HEK293T (cell line): ENCODE measurements at regions not wholly inside any gene's neighbourhood (a gene's known extent, or its start where the extent isn't known, plus 50 kb on each side); places are given as distances from the start of the nearest gene placed in this dataset.

ENCODE experiments used
- CTCF ChIA-PET: fragments of 350-600 bp; formaldehyde crosslinking; extraction: SDS; loops from one replicate; lab custom pipeline; 2021; ENCODE audit warnings: antibody characterized with exemption, inconsistent platforms; lab: Yijun Ruan, JAX
- POLR2A ChIA-PET: fragments of 350-600 bp; formaldehyde crosslinking; extraction: SDS; loops from one replicate; lab custom pipeline; 2020; ENCODE audit warnings: antibody characterized with exemption, inconsistent platforms; lab: Yijun Ruan, JAX
- DNase-seq: peaks from one replicate; pipeline ENCODE4 v3.0.0; 2012; ENCODE audit warnings: mixed read lengths; ENCODE audit errors: extremely low spot score
- ARNT ChIP-seq: fragments of 450-650 bp; IDR thresholded peaks from 2 replicates; pipeline ENCODE4 v1.6.1; 2017; ENCODE audit warnings: mild to moderate bottlenecking
- BHLHE40 ChIP-seq: fragments of 450-650 bp; IDR thresholded peaks from 2 replicates; pipeline ENCODE4 v1.6.1; 2016; ENCODE audit warnings: mild to moderate bottlenecking, moderate library complexity, borderline replicate concordance
- CTBP1 ChIP-seq: fragments of 450-650 bp; IDR thresholded peaks from 2 replicates; pipeline ENCODE4 v1.6.1; 2016; ENCODE audit warnings: borderline replicate concordance
- ELF4 ChIP-seq: fragments of 450-650 bp; IDR thresholded peaks from 2 replicates; pipeline ENCODE4 v1.6.1; 2017; ENCODE audit warnings: antibody characterized with exemption
- FOXA1 ChIP-seq: fragments of 450-650 bp; IDR thresholded peaks from 2 replicates; pipeline ENCODE4 v1.6.1; 2016; ENCODE audit warnings: mild to moderate bottlenecking
- FOXK2 ChIP-seq: fragments of 450-650 bp; IDR thresholded peaks from 2 replicates; pipeline ENCODE4 v1.6.1; 2016; ENCODE audit warnings: mild to moderate bottlenecking
- FOXM1 ChIP-seq: fragments of 450-650 bp; IDR thresholded peaks from 2 replicates; pipeline ENCODE4 v1.6.1; 2017; ENCODE audit warnings: mild to moderate bottlenecking, borderline replicate concordance
- HDGF ChIP-seq: fragments of 450-650 bp; IDR thresholded peaks from 2 replicates; pipeline ENCODE4 v1.6.1; 2017; ENCODE audit warnings: antibody characterized with exemption, borderline replicate concordance
- L3MBTL2 ChIP-seq: fragments of 450-650 bp; conservative IDR thresholded peaks from 2 replicates; pipeline ENCODE4 v1.6.1; 2016; ENCODE audit warnings: mild to moderate bottlenecking
- LEF1 ChIP-seq: fragments of 450-650 bp; IDR thresholded peaks from 2 replicates; pipeline ENCODE4 v1.6.1; 2017; ENCODE audit warnings: mild to moderate bottlenecking, borderline replicate concordance
- NFRKB ChIP-seq: fragments of 450-650 bp; IDR thresholded peaks from 2 replicates; pipeline ENCODE4 v1.6.1; 2016; ENCODE audit warnings: mild to moderate bottlenecking, moderate library complexity
- SP1 ChIP-seq: fragments of 450-650 bp; IDR thresholded peaks from 2 replicates; pipeline ENCODE4 v1.6.1; 2017
- SUZ12 ChIP-seq: fragments of 450-650 bp; IDR thresholded peaks from 2 replicates; pipeline ENCODE4 v1.6.1; 2016; ENCODE audit warnings: mild to moderate bottlenecking
- TARDBP ChIP-seq: fragments of 450-650 bp; IDR thresholded peaks from 2 replicates; pipeline ENCODE4 v1.6.1; 2016
- ZNF384 ChIP-seq: fragments of 450-650 bp; IDR thresholded peaks from 2 replicates; pipeline ENCODE4 v1.6.1; 2016
- TF ChIP-seq, protein P1 (sequence below): fragments of 450-650 bp; IDR thresholded peaks from 2 replicates; pipeline ENCODE4 v1.6.1; 2016

DNA sequence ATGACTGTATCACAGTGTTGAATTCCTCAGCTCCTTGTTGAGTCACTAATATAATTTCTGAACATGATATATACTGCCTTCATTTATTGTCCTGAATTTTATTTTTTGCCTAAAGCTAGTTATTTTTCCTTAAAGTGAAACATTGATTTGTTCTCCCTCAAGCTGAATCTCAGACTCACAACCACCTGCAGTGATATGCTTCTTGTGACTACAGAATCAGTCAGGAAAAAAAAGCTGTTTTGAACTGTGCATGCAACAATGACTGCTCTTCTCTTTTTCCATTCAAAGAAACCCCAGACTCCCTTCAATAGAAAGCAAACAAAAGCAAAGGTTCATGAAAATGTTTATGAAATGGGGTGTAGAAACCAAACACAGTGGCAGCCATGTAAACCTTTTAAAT, 470.2 kb upstream of the CHD1 start:
- no peak for TF ChIP-seq TARDBP
- TF ChIP-seq FOXA1, result no peak
- no peak for TF ChIP-seq HDGF
- no peak for TF ChIP-seq ZNF384
- TF ChIP-seq SUZ12, result no peak
- TF ChIP-seq NFRKB, result no peak
- no peak for TF ChIP-seq SP1
- TF ChIP-seq LEF1, result no peak
- TF ChIP-seq FOXK2, result no peak
- TF ChIP-seq BHLHE40, result no peak
- TF ChIP-seq CTBP1, result no peak
- TF ChIP-seq L3MBTL2, result no peak
- no peak for TF ChIP-seq FOXM1
- TF ChIP-seq ARNT, result no peak
- POLR2A ChIA-PET, result no interaction called here
- no peak for DNase-seq
- CTCF ChIA-PET, result no interaction called here

GRCh38 chr5:99386406-99387077, 457.7 kb upstream of the CHD1 start:
- TF ChIP-seq FOXA1 (no peak), FOXK2 (no peak), HDGF (no peak), SP1 (no peak), LEF1 (no peak), FOXM1 (no peak), NFRKB (no peak), BHLHE40 (no peak), SUZ12 (no peak), ELF4 (no peak), ARNT (no peak), ZNF384 (no peak), TARDBP (no peak), CTBP1 (no peak)
- TF ChIP-seq, protein P1, sequence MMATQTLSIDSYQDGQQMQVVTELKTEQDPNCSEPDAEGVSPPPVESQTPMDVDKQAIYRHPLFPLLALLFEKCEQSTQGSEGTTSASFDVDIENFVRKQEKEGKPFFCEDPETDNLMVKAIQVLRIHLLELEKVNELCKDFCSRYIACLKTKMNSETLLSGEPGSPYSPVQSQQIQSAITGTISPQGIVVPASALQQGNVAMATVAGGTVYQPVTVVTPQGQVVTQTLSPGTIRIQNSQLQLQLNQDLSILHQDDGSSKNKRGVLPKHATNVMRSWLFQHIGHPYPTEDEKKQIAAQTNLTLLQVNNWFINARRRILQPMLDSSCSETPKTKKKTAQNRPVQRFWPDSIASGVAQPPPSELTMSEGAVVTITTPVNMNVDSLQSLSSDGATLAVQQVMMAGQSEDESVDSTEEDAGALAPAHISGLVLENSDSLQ, result no peak
- ChIA-PET CTCF (no interaction called here), POLR2A (no interaction called here)
- DNase-seq, result no peak

GRCh38 chr5:99379187-99379586, 450.4 kb upstream of the CHD1 start:
- TF ChIP-seq FOXA1 (no peak), HDGF (no peak), SP1 (no peak), FOXK2 (no peak), BHLHE40 (no peak), CTBP1 (no peak), LEF1 (no peak), FOXM1 (no peak), ELF4 (no peak), ARNT (no peak), L3MBTL2 (no peak), NFRKB (no peak), ZNF384 (no peak), TARDBP (no peak), SUZ12 (no peak)
- TF ChIP-seq, protein P1, result no peak
- DNase-seq, result no peak
- POLR2A ChIA-PET, result no interaction called here
- CTCF ChIA-PET, result no interaction called here

DNA sequence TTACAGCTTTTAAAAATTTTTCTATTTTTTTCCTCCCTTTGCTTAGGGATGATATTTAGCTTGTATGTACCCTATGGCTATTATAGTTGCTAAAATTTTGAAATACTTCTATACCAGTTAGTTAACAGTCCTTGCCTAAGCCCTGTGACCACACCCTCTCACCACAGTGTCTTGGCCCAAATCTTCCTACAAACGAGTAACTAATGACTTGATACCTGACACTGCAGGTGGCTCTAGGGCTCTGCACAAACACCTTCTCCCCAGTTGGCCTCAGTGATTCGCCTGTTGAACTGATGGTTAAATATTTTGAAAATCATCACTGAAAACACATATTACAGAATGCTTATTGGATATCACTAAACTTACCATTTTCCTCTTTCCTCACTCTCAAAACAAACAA, 449.6 kb upstream of the CHD1 start:
- ChIA-PET CTCF (no interaction called here), POLR2A (no interaction called here)
- no peak for TF ChIP-seq BHLHE40
- no peak for TF ChIP-seq NFRKB
- TF ChIP-seq SP1, result no peak
- TF ChIP-seq, protein P1, result no peak
- TF ChIP-seq ZNF384, result no peak
- no peak for TF ChIP-seq SUZ12
- TF ChIP-seq FOXA1, result no peak
- TF ChIP-seq HDGF, result no peak
- TF ChIP-seq L3MBTL2, result no peak
- no peak for TF ChIP-seq FOXM1
- TF ChIP-seq LEF1, result no peak
- no peak for TF ChIP-seq FOXK2
- no peak for TF ChIP-seq ELF4
- TF ChIP-seq TARDBP, result no peak
- no peak for TF ChIP-seq CTBP1
- no peak for TF ChIP-seq ARNT

GRCh38 chr5:99369797-99370593, 441.2 kb upstream of the CHD1 start:
- CTCF ChIA-PET, result no interaction called here
- DNase-seq, result no peak
- POLR2A ChIA-PET, result no interaction called here
- TF ChIP-seq ZNF384, result no peak
- TF ChIP-seq FOXA1, result no peak
- no peak for TF ChIP-seq LEF1
- no peak for TF ChIP-seq L3MBTL2
- no peak for TF ChIP-seq FOXM1
- no peak for TF ChIP-seq CTBP1
- no peak for TF ChIP-seq BHLHE40

More for the DNA sequence above, 449.6 kb upstream of the CHD1 start:
- no peak for DNase-seq
